ENCODE measurements at regions not wholly inside any gene's neighbourhood (a gene's known extent, or its start where the extent isn't known, plus 50 kb on each side); places are given as distances from the start of the nearest gene placed in this dataset.
"Not testable (repeated sequence)": the region's sequence is repeated elsewhere in the genome, so short reads cannot be mapped to it uniquely, and the experiment has no call there.

DNA sequence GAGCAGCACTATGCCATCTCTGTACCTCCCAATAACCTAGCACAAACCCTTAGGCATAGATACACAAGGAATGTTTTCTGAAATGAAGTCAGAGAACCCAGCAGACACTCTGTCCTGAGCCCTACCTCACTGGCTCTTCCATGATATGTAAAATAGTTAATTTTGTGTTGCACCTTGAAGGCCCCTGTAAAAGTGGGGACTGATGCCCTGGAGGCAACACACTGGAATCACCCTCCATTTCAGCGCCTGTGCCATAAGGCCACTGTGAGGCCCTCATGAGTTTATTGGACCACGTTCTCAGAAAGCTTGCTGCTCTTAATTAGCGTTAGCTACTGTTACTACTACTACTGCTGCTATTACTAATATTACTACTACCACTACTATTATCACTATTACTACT lies 670.1 kb upstream of the SOX11 start:
- Histone ChIP-seq H3K27me3 (ENCODE audit: insufficient read depth, low read depth) (no peaks in the 10 kb centered on the region), H3K4me2 (no peak overlapping the region), H3K9me2 (ENCODE audit: insufficient read depth) (no peaks in the 10 kb centered on the region), H3K4me1 (replicated peaks; ENCODE audit: insufficient read depth) (no peaks in the 10 kb centered on the region), H3F3A (ENCODE audit: insufficient read depth, low read depth) (peaks cover 7% of the 10 kb centered on the region), H3K79me2 (ENCODE audit: low read depth) (no peaks in the 10 kb centered on the region), H3K36me3 (ENCODE audit: low read depth) (no peaks in the 10 kb centered on the region), H3K9me3 (ENCODE audit: insufficient read depth, low read depth) (peaks cover 10% of the 10 kb centered on the region), H3K27ac (no peak overlapping the region), H2AFZ (no peak overlapping the region), H3K4me3 (no peak overlapping the region), H4K20me1 (ENCODE audit: insufficient read depth) (no peaks in the 10 kb centered on the region)
- intact Hi-C loops (cut with micrococcal nuclease; ENCODE audit: unreplicated experiment) = no loop called here
- TF ChIP-seq, protein P1, sequence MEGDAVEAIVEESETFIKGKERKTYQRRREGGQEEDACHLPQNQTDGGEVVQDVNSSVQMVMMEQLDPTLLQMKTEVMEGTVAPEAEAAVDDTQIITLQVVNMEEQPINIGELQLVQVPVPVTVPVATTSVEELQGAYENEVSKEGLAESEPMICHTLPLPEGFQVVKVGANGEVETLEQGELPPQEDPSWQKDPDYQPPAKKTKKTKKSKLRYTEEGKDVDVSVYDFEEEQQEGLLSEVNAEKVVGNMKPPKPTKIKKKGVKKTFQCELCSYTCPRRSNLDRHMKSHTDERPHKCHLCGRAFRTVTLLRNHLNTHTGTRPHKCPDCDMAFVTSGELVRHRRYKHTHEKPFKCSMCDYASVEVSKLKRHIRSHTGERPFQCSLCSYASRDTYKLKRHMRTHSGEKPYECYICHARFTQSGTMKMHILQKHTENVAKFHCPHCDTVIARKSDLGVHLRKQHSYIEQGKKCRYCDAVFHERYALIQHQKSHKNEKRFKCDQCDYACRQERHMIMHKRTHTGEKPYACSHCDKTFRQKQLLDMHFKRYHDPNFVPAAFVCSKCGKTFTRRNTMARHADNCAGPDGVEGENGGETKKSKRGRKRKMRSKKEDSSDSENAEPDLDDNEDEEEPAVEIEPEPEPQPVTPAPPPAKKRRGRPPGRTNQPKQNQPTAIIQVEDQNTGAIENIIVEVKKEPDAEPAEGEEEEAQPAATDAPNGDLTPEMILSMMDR (conservative IDR thresholded peaks at IDR 0.05) = no peak
- TF ChIP-seq EZH2 (IDR thresholded peaks at IDR 0.05; ENCODE audit: low read depth) = no peak
- no TSS peak for BruUV-seq (replicated peaks)
- POLR2A ChIA-PET (ENCODE audit: unreplicated experiment) = no interaction called here
- no peak for DNase-seq
- CTCF ChIA-PET = no interaction called here

- H3K36me3 ChIP-seq (ENCODE audit: low read depth); H3K9me3 ChIP-seq (ENCODE audit: insufficient read depth, low read depth); H3K4me1 ChIP-seq (replicated peaks; ENCODE audit: insufficient read depth); H3F3A ChIP-seq (ENCODE audit: insufficient read depth, low read depth); H3K79me2 ChIP-seq (ENCODE audit: low read depth); H3K27ac ChIP-seq; H3K27me3 ChIP-seq (ENCODE audit: insufficient read depth, low read depth); H4K20me1 ChIP-seq (ENCODE audit: insufficient read depth); DNase-seq; BruUV-seq (replicated peaks); H3K4me3 ChIP-seq; CTCF ChIA-PET; H2AFZ ChIP-seq; intact Hi-C loops (cut with micrococcal nuclease; ENCODE audit: unreplicated experiment); H3K4me2 ChIP-seq; POLR2A ChIA-PET (ENCODE audit: unreplicated experiment); H3K9me2 ChIP-seq (ENCODE audit: insufficient read depth): not testable (repeated sequence)
These were observed 669.2 kb upstream of the SOX11 start for GRCh38 chr2:5022708-5023635.

DNA sequence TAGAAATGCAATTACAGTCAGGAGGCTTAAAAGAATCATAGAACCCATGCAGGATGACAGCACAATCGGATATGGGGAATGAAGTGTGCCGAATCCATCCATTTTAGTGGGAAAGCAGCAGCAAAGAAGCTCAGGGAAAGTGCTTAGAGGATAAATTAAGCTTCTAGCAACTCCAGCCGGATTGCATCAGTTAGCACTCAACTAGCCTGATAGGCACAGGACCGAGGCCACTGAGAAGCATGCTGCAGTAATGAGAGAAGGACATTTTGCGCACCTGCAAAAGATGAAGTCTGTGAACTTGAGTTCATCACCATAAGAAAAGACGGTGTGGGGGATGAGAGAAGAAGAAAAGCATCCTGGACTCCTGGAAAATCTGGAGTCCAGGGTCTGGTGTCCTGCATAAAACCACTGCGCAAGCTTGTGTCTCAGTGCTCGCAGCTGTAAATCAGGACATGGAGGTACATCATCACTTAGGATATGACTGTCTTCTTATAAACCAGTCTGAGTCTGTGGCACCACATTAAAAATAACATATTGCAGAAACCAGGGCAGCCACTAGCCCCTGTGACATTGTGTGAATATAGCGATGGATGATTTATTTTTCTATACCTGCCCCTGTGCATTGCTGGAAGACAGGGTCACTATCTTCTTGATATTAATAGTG lies 665.5 kb upstream of the SOX11 start:
- Histone ChIP-seq H2AFZ (no peak overlapping the region), H3K27ac (no peak overlapping the region), H3K9me2 (ENCODE audit: insufficient read depth) (no peaks in the 10 kb centered on the region), H3K4me2 (no peak overlapping the region), H3K4me1 (replicated peaks; ENCODE audit: insufficient read depth) (no peaks in the 10 kb centered on the region), H3K27me3 (ENCODE audit: insufficient read depth, low read depth) (no peaks in the 10 kb centered on the region), H3K36me3 (ENCODE audit: low read depth) (no peaks in the 10 kb centered on the region), H4K20me1 (ENCODE audit: insufficient read depth) (no peaks in the 10 kb centered on the region), H3K4me3 (no peak overlapping the region), H3K79me2 (ENCODE audit: low read depth) (no peaks in the 10 kb centered on the region), H3F3A (ENCODE audit: insufficient read depth, low read depth) (peaks cover 7% of the 10 kb centered on the region), H3K9me3 (ENCODE audit: insufficient read depth, low read depth) (peaks cover 10% of the 10 kb centered on the region)
- POLR2A ChIA-PET (ENCODE audit: unreplicated experiment) = no interaction called here
- BruUV-seq (replicated peaks) = no TSS peak
- CTCF ChIA-PET = no interaction called here
- no peak for DNase-seq
- intact Hi-C loops (cut with micrococcal nuclease; ENCODE audit: unreplicated experiment) = no loop called here
- TF ChIP-seq EZH2 (IDR thresholded peaks at IDR 0.05; ENCODE audit: low read depth) = no peak
- TF ChIP-seq, protein P1 (conservative IDR thresholded peaks at IDR 0.05) = no peak
